Stimulated activated CD4-positive, alpha-beta T cell treated with anti-CD3 and anti-CD28 coated beads, TNF-alpha, amount 100 ng/mL, for 48 hours (primary cell): ENCODE measurements at regions not wholly inside any gene's neighbourhood (a gene's known extent, or its start where the extent isn't known, plus 50 kb on each side); places are given as distances from the start of the nearest gene placed in this dataset.
A peak's percentile ranks its signal among the peaks of the same experiment; 100 is the strongest.

Source experiments
- DNase-seq, 3 donors: peaks; one replicate each; pipeline ENCODE4 v3.0.0-alpha.2; 2020; ENCODE audit warnings: low read depth in 3 of 3

DNA sequence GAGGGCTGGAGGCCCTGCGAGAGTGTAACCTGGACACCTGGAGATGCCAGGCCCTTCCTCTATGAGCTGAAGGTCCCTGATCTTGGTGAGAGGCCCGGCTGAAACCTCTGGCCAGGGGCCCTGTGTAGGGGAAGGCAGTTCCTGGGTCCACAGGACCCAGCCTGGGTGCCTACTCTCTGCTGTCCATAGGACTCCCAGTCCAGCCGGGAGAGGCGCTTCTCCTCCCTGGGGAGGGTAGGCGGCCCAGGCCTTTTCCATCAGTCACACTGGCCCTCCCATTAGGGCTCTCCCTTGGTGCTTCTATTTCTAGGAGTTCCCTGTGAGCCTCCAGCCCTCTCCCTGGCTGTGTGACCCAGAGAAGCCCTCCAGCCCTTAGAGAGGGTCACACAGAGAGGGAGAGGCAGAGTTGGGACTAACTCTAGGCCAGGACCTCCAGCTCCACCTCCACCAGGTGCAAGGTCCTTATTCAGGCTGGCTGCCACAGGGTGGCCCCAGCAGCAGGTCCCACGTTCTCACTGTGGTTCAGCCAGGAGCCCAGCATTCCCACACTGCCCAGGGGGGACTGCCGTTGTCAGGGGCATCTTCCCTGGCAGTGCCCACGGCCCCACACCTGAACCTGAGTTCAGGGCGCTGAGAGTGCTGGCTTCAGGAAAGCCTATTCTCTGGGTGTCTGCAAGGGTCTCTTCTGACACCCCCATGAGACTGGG, 146.8 kb downstream of the SMAD6 start:
- DNase-seq, result no peak

DNA sequence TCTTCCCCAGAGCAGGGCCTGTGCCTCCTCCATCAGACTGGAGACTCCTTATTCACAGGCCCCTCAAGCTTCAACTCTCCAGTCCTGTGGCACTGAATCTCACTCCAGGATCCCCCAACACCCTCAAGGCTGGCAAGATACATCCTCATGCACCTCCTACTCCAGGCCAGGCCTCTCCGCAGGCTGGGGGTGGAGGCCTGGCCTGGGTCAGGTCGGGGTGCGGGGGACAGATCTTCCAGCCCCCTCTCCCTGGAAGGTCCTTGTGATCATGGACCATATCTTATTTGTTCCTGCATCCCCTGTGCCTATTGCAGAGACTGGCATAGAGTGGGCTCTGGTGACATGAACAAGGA, 147.3 kb downstream of the SMAD6 start:
- no peak for DNase-seq

DNA sequence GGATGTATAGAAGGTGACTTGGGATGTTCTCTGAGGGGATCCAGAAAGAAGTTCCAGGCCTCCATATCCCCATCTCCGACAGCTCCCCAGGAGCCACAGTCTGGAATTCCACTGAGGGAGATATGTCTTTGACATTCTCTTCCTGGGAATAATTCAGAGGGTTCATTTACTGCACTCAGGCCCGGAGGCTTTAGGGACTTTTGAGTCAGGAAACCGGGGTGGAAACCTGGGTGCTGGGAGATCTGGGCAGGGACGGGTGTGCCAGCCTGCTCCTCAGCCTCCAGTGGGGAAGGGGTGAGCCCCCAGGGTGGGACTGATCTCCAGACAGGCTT, 147.7 kb downstream of the SMAD6 start:
- no peak for DNase-seq

DNA sequence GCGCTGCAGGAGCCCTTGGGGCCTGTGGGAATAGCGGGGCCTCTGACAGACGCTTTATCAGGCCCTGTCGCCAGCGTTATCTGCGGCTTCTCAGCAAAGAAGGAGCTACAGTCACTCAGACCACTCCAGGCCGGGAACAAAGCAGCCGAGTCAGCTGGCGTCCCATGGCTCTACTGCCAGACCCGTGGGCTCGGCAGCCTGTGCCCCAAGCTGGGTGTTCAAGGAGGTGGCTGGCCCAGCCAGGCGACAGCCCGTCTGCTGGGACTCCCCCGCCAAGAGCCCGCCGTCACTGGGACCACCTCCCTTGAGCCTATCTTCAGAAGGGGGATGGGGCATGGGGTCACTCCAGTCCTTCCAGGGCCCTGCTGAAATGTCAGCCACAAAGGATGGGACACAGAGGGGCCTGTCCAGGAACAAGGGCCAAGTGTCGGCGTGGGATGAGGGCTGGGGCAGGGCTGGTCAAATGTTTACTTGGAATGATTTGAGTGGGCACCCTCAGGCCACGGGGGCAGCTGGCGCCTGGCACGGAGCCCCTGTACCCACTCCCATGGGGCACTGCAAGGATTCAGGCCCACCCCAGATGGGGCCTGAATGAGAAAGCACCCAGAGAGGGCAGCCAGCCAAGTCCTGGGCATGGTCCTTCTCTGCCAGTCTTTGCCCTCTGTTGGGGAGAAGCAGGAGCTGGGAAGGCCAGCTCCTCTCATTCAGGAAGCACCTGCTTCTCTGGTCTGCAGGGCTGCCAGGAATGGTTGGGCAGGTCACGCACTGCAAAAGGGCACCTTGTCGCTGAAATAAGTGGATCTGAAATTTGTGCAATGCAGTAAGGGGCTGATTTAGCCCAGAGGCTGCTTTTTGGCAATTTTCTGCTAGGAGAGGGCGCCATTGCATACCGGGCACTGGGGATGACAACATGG, 148.3 kb downstream of the SMAD6 start:
- no peak for DNase-seq

DNA sequence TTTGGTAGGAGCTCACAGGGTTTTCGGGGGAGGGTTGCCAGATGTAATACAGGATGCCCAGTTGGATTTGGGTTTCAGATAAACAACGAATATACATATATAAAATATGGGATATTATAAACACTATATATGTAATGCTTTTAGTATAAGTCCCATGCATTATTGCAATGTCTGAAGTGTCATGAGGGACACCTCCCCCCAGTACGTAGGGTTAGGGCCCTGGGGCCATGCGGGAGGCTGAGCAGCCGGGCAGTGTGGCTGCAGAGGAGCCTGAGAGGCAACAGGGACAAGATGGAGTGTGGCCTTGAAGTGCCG, 148.9 kb downstream of the SMAD6 start:
- DNase-seq, result no peak

DNA sequence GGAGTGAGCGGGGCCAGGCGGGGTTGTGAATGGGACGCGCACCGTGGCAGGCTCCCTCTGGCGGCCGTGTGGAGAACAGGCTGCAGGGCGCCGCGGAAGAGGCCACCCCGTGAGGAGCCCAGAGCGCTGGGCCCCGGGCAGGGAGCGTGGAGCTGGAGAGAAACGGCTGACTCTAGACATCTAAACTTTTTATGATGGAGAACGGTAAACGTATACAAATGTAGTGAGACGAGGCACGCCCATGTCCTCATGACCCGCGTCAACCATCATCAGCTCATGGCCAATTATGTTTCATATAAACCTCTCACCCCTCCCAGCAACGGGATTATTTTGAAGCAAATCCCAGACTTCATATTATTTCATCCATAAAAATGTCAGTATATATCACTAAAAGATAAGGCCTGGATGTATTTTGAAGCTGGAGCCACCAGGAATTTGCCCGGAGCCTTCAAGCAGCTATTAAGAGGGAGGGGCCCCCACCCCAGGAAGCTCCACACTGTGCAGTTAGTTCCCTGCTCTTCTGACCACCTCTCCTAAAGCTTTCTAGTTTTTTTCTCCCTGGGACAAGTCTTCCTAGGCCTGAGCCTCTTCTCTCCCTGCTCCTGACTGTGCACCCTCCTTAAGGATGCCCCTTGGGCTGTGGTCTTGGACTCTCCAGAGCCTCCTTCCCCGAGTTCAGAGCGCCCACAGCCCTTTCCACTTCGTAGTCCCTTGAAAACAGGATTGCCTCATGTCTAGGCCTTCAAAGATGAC, 149.5 kb downstream of the SMAD6 start:
- DNase-seq, result peak; percentile 64 to 69 (median 67)

DNA sequence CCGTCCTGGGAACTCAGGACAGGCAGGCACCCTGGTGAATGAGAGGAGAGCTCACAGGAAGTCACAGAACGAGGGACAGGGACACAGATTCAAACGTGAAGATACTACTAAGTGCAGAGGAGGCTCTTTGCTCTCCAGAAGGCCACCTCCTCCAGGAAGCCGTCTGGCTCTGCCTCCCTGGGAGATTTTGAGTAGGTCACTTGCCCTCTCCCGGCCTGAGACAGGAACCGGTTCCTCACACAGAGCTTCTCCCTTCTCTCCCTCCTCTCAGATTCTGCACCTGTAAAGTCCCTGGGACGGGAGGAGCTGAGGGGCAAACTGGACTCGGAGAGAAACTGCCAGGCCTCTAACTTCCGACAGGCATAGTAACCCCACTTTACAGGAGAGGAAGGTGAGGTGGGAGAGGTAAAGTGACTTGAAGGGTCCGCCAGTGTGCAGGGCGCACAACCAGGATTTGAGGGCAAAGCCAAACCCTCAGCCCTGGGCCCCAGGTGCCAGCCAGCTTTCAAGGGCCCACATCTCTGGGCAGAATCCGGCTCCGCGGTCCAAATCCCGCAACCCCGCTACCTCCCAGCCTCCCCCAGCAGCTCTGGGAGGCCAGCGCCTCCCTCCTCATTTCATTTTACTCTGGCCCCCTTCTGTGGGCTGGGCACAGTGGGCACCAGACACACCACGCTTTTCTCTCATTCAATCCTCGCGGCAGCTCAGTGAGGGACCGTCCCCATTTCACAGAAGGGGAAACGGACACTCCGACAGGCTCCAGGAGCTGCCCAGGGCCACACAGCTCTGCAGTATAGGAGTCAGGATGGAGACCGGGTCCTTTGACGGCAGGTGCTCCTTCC, 150.2 kb downstream of the SMAD6 start:
- DNase-seq, result no peak

DNA sequence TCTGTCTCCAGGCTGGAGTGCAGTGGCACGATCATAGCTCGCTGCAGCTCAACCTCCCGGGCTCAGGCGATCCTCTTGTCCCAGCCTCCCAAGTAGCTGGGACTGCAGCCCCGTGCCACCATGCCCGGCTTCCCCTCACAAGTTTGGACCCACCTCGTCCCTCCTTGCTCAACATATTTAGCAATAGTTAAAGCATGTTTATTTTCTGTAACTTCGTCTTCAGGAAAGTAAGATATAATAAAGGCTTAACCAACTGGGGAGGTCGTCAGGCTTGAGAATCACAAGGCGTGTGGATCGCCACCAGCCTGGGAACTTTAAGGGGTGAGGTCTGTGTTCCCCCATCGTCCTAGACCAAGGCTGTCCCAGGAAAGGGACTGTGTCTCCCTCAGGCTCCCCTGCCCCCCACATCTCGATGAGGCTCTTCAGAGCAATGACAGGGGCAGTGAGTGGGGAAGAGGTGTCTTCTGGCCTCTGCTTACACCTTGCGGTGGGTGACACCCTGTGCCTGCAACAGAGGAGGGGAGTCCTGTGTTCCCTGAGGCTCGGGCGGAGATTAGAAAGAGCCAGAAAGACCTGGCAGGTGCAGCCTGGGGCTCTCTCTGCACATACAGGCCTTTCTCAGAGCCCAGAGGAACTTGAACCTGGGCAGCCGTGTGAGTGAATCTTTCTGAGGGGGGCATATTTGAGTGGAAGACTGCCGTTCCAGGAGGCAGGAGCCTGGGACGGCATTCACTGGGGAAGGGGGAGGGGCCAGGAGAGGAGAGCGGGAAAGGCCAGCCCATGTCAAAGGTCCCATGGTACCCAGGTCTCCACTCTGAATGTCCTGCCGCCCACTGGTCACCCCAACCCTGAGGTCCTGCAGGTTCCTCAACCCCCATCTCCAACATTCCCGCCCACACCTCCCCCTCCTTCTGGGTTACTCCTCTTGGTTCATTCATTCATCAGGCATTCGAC, 152.3 kb downstream of the SMAD6 start:
- DNase-seq, result no peak

DNA sequence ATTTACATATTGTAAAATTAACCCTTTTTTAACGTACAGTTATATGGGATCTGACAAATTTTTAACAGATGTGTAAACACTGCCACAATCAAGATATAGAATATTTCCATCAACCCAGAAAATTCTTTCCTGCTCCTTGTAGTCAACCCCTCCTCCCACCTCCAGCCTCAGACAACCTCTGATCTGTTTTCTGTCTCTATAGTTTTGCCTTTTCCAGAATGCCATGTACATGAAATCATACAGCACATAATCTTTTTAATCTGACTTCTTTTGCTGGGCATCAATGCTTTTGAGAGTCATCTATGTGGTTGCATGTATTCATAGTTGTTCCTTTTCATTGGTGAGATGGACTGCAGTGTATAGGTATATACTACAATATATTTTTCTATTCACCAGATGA, 153.0 kb downstream of the SMAD6 start:
- DNase-seq, result no peak

DNA sequence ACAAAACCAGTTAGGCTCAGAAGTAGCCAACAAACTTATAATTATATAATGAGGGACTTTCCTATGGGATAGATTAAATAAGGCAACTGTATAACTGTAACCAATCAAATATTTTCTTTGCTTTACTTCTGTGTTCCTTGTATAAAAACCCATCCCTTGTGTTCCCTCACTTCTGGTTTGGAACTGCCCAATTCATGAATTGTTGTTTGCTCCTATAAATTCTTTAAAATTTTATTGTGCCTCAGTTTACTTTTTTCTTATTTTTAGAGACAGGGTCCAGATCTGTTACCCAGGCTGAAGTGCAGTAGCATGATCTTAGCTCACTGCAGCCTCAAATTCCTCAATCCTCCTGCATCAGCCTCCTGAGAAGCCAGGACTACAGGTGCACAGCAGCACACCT, 155.7 kb downstream of the SMAD6 start:
- DNase-seq, result no peak

DNA sequence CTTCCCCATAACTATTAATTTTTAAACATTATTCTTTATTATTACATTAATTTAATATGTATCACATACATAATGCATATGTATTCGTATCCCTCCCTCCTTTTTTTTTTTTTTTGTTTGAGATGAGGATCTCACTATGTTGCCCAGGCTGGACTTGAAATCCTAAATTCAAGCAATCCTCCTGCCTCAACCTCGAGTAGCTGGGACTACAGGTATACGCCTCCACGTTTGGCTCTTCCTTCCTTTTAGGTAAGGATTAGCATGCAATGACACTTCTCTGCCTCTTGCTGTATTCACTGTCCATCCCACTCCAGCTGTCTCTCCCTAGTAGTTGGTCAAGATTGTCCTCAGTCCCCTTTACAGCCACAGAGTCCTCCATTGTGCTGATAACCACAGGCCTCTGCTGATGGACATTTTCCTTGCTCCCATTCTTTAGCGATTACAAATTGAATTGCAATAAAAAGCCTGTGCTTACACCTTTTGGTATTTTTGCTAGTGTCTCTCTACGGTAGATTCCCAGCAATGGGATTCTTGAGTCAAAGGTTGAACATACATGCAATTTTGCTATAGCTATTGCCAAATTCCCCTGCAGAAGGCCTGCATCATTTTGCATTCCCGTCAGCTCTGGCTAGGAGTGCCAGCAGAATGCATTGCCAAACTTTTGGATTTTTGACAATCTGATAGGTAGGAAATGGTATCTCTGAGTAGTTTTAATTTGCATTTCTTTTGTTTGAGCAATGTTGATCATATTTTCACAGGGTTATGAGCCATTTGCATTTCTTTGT, 156.6 kb downstream of the SMAD6 start:
- DNase-seq, result no peak

DNA sequence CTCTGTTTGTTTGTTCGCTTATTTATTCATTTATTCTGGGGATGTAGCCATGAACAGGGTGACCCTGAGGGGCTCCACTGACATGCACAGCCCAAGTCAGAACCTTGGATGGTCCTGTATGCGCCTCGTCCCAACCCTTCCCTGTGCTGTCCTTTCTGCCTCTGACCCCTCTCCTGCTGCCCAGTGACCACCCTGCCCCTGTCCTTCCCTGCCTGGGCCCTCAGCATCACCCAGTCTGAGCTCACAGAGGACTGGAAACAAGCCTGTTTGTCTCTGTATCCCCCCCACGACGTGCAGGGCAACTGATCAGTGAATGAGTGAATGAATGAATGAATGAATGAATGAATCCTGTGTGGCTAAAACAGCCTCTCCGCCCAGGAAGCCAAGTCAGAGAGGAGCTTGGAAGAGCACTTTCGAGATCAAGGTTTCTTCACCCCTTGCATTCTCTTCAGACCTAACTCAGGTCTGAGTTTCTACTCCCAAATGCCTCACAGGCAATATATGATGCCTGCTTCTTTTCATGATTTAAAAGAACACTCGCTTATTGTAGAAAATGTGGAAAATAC, 157.7 kb downstream of the SMAD6 start:
- no peak for DNase-seq

DNA sequence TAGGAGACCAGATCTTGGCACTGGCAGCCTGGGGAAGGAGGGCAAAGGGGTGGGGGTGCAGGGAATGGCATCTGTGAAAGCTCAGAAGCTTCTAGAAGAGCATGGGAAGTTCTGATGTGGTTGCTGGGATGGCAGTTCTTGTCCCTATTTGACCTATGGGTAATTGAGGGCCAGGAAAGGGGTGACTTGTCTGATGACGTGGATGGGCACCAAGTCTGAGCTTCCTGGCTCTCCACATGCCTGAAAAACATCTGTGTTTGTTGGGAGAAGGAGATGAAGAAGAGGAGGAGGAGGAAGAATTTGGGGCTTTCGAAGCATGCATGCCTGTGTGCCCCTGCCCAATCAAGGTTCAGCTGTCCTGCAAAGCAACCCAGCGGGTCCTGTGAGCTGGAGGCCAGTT, 158.8 kb downstream of the SMAD6 start:
- DNase-seq, result no peak

DNA sequence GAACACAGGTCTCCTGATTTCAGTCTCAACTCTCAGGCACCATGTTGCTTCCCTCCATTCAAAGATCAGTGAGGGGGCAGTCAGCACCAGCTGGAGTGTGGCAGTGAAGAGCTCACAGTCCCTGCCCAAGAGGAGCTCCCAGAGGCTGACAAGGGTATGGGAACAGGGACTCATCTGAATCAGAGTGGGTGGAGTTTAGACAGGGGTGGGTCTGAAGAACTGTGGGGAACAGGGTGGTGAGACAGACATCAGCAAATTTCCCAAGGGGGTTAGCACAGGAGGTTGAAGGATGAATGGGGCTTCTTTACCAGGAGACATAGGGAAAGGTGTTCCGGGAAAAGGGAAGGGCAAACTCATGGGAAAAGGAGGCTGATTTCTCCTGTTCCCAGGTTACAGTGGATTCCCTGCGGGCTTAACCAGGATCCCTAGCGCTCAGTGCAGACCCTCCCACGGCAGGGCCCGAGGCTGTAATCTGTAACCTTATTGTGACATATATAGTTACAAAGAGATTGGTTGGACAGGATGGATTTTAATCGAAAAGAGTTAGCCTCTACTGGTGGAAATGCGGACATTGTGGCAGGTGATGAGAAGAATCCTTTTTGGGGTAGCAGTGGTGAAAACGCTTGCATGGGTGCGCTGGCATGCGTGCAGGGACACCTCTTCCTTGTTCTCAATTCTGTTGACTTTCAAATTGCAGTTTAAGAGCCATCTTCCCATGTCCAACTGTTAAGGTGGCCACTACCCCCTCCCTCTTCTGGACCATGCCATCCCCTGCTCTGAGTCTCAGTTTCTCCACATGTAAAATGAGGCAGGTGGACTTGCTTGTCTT, 160.3 kb downstream of the SMAD6 start:
- no peak for DNase-seq

DNA sequence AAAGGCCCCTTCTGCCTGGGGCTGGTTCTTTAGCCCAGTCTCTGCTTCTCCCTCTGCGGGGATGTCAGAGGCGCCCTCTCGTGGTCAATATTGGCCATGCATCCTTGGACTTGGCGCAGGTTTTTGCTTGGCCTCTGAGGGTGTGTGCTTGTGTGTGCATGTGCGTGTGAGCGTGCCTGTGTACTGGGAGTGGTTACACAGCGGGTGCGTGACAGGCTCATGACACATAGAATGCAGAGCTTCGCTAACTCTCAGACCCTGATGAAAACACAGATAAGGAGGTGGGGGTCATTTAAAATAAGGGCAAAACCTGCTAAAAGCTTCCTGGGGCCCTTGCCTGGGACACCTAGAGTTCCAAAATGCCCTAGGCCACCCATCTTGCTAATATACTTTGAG, 160.9 kb downstream of the SMAD6 start:
- DNase-seq, result peak; percentile 59 to 68 (median 61)

DNA sequence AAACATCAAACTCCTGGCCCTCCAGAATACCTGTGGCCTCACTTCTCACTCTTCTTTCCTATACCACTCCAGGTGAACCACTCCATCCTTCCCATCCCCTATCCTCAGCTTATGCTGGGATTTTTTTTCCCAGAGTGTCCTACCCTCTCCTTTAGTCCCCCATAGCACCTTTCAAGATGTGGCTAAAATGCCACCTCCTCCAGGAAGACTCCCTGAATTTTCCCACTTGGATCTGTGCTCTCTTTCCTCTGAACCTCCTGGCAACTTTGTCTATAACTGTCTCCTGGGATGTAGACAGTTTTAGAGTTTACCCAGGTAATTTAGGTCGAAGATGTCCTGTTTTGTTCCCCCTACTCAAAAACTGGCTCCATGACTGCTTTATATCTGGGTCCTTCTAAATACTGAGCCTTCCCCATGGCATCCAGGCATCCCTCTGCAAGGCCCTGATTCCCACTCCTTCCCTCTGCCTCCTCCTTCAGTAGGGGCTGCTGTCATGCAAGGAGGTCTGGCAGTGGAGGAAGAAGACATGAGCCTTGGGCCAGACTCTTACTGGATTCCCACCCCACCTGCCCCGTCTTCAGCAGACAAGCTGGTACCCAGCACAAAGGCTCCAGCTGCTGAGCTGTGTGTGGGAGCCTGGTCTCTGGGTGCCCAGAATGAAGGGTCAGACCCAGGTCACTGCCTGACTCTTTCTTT, 161.5 kb downstream of the SMAD6 start:
- no peak for DNase-seq

DNA sequence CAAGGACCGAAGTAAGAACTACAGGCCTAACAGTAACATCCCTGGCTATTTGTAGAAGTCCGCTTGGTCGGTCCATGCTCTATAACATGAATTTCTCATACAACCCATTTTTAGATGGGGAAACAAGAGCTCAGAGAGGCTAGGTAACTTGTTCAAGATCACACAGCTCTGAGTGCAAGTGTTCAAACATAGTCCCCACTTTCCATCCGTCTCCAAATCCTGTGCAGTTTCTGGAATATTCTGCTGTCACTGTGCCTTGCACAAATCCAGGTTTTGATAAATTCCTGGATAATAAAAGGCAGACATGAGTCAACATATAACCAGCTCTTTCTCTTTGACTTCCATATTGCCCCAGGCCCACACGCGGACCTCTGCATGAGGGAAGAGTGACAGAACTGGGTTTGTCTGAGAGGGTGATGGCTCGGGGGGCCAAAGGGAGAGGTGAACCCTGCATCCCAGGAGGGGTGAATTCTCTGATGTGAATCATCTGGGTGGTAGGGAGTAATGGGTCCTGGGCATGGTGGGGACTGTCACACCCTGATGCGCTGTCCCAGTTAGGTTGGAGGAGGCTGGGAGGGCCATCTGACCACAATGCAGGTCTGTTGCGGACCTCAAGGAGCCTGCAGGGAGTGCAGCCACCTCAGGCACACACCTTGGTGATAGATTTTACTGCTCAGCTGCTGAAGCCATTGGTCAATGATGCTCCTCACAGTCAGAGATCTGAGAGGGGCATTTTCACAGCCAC, 162.2 kb downstream of the SMAD6 start:
- no peak for DNase-seq
